ENCODE measurements at regions not wholly inside any gene's neighbourhood (a gene's known extent, or its start where the extent isn't known, plus 50 kb on each side); places are given as distances from the start of the nearest gene placed in this dataset.

- H3K27ac ChIP-seq: peak overlapping the region in 15 of 21 experiments; percentile 17 to 78 (median 56)
- H3K4me3 ChIP-seq: no peak overlapping the region
Observed at GRCh38 chr20:58073945-58074856, 154.3 kb downstream of the ANKRD60 start.

DNA sequence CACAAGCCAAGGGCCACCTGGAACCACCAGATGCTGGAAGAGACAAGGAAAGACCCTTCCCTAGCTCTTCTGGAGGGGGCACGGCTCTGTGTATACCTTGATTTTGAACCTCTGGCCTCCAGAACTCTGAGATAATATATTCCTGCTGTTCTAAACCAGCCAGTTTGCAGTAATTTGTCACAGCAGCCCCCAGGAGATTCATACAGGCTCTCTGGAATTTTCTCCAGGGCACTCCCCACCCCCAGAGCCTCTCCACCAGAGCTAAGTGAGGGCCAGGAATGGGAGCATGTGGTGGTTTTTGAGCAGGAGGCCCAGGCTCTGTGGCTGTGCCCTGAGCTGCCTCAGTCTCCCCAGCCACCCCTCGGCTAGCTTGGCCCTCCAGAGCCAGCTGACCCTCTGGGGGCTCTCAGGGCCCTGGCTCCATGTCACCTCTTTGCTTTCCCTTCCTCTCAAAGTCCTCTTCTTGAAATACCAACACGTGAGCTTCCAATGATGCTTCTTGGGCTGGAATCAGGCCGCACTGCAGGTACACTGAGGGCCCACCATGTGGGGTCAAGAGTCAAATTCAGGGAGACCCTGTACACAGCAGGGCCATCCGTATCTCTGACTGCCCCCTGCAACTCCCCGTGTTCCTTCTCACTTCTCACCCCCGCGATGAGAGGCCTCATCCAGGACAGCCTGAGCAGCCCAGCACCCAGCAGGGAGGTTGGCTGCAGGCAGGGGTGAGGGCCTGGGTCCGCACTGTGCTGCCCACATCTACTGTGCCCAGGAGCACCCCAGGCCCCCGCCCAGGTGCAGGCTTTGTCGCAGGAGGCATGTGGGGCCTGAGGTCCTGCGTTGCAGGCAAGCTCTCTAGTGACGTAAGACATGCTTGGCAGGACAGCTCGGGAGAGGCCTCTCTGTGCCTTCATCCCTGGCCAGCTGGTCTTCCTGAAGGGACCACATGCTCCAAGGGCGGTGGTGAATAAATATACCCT, 155.5 kb downstream of the ANKRD60 start:
- Histone ChIP-seq H3K4me3 (no peak overlapping the region), H3K27ac (peak overlapping the region in 1 of 21 experiments; percentile 75)

DNA sequence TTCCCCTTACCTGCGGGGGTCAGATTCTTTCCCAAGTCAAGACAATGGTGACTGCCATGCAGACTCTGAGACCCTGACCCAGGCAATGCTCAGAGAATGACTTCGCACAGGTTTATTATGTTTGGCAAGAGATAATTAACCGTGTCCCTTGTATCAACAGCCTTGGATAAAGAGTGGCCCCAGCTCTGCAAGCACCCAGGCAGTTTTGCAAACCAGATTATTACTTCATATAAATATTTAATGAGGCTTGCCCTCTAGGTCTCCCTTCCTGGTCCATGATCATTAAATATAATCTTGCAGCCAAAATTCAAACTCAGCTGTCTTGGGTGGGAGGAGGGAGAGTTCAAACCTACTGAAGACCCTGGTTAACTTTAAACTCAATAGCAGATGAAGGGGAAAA, 156.5 kb downstream of the ANKRD60 start:
- Histone ChIP-seq H3K27ac (no peak overlapping the region), H3K4me3 (no peak overlapping the region)

- H3K27ac ChIP-seq: no peak overlapping the region
- no peak overlapping the region for H3K4me3 ChIP-seq
Observed at GRCh38 chr20:58071298-58071697, 157.2 kb downstream of the ANKRD60 start.

DNA sequence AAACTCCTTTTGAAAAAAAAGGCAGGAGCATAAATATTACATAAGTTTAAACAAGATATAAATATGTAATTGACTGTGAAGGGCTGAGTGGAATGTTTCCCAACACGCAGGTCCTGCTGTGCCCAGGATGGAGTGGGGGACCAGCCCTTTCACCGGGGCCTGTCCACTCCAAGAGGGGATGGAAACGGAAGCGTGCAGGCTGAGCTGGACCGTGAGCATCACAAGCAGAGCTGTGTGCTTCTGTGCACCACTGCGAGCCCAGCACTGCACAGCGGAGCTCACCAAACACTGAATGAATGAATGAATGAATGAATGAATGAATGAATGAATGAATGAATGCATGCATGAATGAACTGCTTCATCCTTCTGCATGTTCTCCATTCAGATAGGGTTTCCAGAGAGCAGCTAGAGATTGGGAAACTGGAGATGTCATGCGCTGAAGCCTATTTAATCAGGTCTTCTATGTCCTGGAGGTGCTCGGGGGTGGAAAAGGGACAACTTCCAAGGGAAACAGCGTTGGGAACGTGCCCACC, 157.7 kb downstream of the ANKRD60 start:
- H3K4me3 ChIP-seq: no peak overlapping the region

DNA sequence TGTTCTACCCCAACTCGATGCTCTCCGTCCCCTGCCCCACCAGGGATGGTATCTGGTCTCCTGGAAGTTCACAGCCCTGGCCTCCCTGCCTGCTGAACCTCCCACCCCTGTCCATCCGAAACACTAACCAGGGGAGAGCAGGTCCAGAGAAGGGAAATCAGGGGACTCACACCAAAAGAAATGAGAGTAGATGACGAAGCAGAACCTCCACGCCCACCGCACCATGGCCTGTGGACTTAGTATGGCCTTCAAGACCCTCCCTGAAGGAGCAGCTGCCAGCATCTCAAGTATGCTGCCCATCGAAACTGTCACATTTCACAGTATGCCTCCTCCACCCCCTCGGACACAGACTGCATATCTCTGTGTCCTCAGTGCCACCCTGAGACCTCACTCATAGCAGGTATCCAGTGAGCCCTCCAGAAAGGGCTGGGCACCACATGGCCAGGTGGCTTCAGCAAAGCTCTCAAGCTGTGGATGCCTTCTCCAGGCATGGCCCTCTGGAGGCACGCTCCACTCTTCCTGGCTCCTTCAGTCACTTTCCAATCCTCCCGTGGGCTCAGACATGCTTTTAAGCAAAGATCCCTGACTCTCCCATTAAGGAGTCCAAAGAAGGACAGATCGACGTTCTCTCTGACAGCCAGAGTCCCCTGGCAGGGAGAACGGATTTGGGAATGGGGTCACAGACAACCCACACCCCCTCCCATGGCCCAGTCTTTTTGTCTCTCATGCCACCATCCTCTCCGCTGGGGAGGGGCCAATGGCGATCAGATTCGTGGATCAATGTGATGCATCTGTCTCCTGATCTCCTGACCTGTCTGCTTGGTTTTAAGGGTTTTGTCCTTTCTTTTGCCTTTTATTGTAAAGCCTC, 158.4 kb downstream of the ANKRD60 start:
- H3K27ac ChIP-seq: no peak overlapping the region
- H3K4me3 ChIP-seq: no peak overlapping the region

More for the DNA sequence above, 157.7 kb downstream of the ANKRD60 start:
- H3K27ac ChIP-seq: no peak overlapping the region

DNA sequence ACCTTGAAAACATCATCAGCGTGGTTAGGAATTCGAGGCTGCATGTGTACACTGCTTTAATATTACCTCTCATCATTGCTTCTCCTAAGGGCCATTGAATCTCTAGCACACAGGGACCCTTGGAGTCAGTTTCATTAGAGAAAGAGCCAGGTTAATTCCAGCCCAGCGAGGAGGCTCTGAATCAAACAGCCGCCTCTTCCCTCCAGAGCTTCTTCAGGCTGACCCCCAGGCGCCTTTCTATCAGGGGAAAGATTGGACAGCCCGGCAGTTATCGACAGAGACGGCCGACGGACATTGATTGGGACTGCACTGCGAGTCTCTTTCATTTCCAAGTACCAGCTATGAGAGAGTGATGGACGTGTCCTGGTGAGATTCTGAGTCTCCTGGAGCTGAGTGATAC, 159.2 kb downstream of the ANKRD60 start:
- Histone ChIP-seq H3K27ac (no peak overlapping the region), H3K4me3 (no peak overlapping the region)

GRCh38 chr20:58065508-58066361, 162.7 kb downstream of the ANKRD60 start:
- Histone ChIP-seq H3K27ac (no peak overlapping the region), H3K4me3 (no peak overlapping the region)

DNA sequence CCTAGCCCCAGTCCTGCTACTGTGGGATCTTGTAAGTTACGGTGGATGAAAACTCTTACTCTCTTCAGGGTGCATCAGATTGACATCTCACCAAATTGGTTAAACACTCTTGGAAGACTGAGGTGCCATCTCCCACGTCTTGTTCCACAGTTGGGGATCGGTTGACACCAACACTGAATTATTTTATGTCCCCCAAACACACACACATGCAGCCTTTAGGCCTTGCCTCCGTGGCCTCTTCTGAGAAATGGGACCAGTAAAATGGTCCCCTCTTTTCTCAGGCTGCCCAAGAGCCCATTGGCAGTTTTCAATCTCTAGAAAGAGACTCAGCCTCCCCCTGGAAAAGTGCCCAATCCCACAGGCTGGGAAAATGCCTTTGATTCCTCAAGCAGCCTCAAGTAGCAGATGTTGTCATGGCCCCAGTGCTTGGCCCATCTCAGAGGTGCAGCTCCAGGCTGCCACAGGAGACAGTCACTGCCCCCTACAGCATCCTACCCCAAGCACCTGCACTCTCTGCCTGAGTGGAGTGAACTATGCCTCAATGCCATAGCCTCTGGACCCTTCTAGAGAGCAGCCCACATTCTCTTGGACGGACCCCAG, 163.9 kb downstream of the ANKRD60 start:
- H3K27ac ChIP-seq: no peak overlapping the region
- H3K4me3 ChIP-seq: no peak overlapping the region

DNA sequence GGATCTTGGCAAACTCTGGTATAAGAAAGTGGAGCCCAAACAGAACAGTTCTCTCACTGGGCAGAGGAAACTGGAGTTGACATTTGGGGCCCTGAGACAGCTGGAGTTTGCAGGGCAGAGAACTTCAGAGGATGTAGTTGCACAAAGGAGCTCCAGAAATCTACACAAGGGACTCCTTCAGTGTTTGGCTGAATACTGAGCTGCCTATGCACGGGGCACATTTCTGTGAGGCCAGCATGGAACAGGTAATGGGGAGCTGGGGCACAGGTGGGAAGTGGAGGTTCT, 169.3 kb downstream of the ANKRD60 start:
- Histone ChIP-seq H3K27ac (no peak overlapping the region), H3K4me3 (no peak overlapping the region)

- Histone ChIP-seq H3K4me3 (no peak overlapping the region), H3K27ac (peak overlapping the region in 1 of 21 experiments; percentile 20)
Observed at GRCh38 chr20:58058421-58059259, 169.8 kb downstream of the ANKRD60 start.

DNA sequence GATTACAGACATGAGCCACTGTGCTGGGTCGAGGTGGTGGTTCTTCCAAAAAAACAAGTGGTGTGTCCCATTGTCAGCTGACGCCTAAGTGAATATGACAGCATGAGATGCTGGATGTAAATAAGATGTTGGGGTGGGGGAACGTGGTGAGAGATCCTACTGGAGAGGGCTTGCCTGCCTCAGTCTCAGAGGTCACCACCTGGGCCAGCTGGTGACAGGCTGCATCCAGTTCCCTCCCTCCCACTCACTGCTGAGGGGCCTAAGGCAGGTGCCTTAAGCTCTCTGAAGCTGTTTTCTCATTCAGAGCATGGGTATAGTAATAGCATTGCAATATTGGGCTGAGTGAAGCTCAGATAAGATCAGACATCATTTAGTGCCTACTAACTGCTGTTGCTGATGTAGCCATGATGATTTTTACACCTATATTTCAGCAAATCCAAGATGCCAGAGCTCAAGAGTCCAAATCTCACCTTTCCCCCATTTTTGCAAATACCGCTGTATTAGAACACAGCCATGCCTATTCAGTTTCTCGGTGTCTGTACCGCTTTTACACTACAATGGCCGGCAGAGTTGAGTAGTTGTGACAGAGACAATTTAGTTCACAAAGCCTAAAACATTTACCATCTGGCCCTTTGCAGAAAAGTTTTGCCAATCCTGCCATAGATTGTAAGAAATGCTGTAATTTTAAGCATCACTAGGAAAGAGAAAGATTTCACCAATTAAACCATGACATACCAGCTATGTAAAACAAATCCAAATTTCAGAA, 171.3 kb downstream of the ANKRD60 start:
- H3K4me3 ChIP-seq: no peak overlapping the region

GRCh38 chr20:58056021-58056591, 172.3 kb downstream of the ANKRD60 start:
- H3K4me3 ChIP-seq: no peak overlapping the region
- H3K27ac ChIP-seq: no peak overlapping the region

More for the DNA sequence above, 171.3 kb downstream of the ANKRD60 start:
- H3K27ac ChIP-seq: no peak overlapping the region

GRCh38 chr20:58054780-58055373, 173.6 kb downstream of the ANKRD60 start:
- Histone ChIP-seq H3K27ac (peak overlapping the region in 9 of 21 experiments; percentile 14 to 74 (median 52)), H3K4me3 (no peak overlapping the region)

DNA sequence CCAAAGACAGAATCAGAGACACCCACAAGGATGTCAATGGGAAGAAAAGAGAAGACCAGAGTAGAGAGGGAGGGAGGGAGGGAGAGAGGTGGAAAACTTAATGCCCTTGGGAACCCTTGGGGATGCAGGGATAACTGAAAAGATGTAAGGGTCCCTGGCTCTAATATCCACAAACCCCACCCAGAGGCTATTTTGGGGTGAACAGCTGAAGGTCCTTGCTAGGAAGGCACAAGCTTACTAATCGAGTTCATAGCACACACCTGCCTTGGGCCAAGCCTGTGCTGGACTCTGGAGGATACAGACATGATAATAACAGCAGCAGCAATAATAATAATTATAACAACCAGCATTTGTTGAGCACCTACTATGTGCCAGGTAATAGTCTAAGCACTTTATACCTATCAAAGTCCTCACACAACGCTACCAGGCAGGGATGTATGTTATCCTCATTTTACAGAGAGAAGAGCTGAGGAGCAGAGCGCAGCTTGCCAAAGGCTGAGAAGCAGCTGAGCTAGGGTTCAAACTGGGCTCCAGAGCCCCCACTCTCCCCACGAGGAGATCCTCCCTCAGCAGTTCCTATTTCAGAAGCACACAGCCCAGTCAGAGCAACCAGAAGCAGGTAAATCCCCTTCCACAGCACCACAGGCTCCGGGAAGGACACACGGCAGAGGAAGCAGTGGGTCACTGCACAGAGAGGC, 174.2 kb downstream of the ANKRD60 start:
- Histone ChIP-seq H3K27ac (peak overlapping the region in 7 of 21 experiments; percentile 14 to 74 (median 54)), H3K4me3 (no peak overlapping the region)
